ENCODE measurements at regions not wholly inside any gene's neighbourhood (a gene's known extent, or its start where the extent isn't known, plus 50 kb on each side); places are given as distances from the start of the nearest gene placed in this dataset.

DNA sequence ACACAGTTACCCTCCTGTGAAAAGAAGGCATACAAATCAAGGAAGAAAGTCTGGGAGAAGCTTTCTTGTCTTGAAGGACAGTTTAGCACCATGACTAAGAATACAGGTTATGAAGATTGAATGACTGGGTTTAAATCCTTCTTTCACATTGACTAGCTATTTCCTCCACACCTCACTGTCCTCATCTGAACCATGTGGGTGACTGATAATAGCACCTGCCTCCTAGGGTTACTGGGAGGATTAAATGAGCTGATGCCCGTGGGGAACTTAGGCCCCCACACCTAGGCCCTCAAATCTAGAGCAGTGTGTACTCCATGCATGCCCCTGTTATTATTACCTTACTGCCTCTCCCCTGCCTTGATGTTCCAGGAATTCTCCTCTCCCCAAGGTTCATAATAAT lies 202.9 kb downstream of the FBXO15 start:
- TF ChIP-seq, protein P1, sequence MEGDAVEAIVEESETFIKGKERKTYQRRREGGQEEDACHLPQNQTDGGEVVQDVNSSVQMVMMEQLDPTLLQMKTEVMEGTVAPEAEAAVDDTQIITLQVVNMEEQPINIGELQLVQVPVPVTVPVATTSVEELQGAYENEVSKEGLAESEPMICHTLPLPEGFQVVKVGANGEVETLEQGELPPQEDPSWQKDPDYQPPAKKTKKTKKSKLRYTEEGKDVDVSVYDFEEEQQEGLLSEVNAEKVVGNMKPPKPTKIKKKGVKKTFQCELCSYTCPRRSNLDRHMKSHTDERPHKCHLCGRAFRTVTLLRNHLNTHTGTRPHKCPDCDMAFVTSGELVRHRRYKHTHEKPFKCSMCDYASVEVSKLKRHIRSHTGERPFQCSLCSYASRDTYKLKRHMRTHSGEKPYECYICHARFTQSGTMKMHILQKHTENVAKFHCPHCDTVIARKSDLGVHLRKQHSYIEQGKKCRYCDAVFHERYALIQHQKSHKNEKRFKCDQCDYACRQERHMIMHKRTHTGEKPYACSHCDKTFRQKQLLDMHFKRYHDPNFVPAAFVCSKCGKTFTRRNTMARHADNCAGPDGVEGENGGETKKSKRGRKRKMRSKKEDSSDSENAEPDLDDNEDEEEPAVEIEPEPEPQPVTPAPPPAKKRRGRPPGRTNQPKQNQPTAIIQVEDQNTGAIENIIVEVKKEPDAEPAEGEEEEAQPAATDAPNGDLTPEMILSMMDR (IDR thresholded peaks at IDR 0.05), result no peak
- TF ChIP-seq POLR2A (IDR thresholded peaks at IDR 0.05) (no peak), POLR2AphosphoS5 (IDR thresholded peaks at IDR 0.05) (no peak), EP300 (IDR thresholded peaks at IDR 0.05; ENCODE audit: low read depth) (no peak)

Data from transverse colon (tissue), 4 donors.